ENCODE measurements at regions not wholly inside any gene's neighbourhood (a gene's known extent, or its start where the extent isn't known, plus 50 kb on each side); places are given as distances from the start of the nearest gene placed in this dataset.

- DNase-seq: no peak
- Histone ChIP-seq H3K9me3 (no peaks in the 10 kb centered on the region), H3K36me3 (no peaks in the 10 kb centered on the region), H3K27me3 (no peaks in the 10 kb centered on the region), H3K4me3 (no peak overlapping the region), H3K27ac (no peak overlapping the region), H3K4me1 (no peaks in the 10 kb centered on the region)
- ATAC-seq: no peak
- WGBS (ENCODE audit: insufficient coverage, low coverage, low lambda C conversion rate, missing lambda C conversion rate): 42% methylated on average over 2 of the region's 2 CpGs
- no peak for TF ChIP-seq CTCF (IDR thresholded peaks at IDR 0.05)
- no peak for TF ChIP-seq POLR2A (IDR thresholded peaks at IDR 0.05)
- intact Hi-C loops (cut with DNase I): no loop called here
These were observed 131.7 kb upstream of the SOX9 start for GRCh38 chr17:71989117-71989516.

GRCh38 chr17:71993363-71993762 lies 127.5 kb upstream of the SOX9 start:
- intact Hi-C loops (cut with DNase I): no loop called here
- no peak for DNase-seq
- Histone ChIP-seq H3K27me3 (no peaks in the 10 kb centered on the region), H3K27ac (no peak overlapping the region), H3K36me3 (no peaks in the 10 kb centered on the region), H3K9me3 (no peaks in the 10 kb centered on the region), H3K4me1 (no peaks in the 10 kb centered on the region), H3K4me3 (no peak overlapping the region)
- ATAC-seq: no peak
- TF ChIP-seq POLR2A (IDR thresholded peaks at IDR 0.05): no peak
- WGBS (ENCODE audit: insufficient coverage, low coverage, low lambda C conversion rate, missing lambda C conversion rate): 82% methylated on average over 5 of the region's 8 CpGs

DNA sequence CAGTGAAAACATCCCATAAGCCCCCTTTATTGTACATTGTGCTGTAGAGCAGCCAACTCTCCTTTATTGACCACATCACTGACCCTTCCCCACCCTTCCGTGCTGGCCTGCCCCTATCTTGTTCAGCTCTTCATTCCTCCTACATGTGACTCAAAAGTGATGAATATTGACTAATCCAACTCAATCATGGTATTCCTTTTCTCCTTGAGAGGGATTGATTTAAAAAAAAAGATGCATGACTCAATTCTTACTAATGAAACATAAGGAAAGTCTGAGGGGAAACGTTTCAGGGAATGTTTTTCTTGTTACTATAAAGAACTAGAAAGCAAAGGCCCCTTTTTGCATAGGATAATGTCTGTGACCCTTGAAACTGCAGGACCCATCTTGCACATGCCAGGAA lies 125.2 kb upstream of the SOX9 start:
- no peak for ATAC-seq
- no peak for DNase-seq
- H3K4me3 ChIP-seq: no peak overlapping the region
- no peaks in the 10 kb centered on the region for H3K27me3 ChIP-seq
- no peaks in the 10 kb centered on the region for H3K36me3 ChIP-seq
- 38% methylated on average over 2 of the region's 2 CpGs for WGBS (ENCODE audit: insufficient coverage, low coverage, low lambda C conversion rate, missing lambda C conversion rate)
- intact Hi-C loops (cut with DNase I): no loop called here
- TF ChIP-seq POLR2A (IDR thresholded peaks at IDR 0.05) (no peak), CTCF (IDR thresholded peaks at IDR 0.05) (no peak)
- H3K9me3 ChIP-seq: no peaks in the 10 kb centered on the region
- no peaks in the 10 kb centered on the region for H3K4me1 ChIP-seq
- H3K27ac ChIP-seq: no peak overlapping the region

GRCh38 chr17:72004011-72004427 lies 116.8 kb upstream of the SOX9 start:
- no peaks in the 10 kb centered on the region for H3K36me3 ChIP-seq
- TF ChIP-seq POLR2A (IDR thresholded peaks at IDR 0.05): no peak
- no peak for TF ChIP-seq CTCF (IDR thresholded peaks at IDR 0.05)
- H3K4me1 ChIP-seq: no peaks in the 10 kb centered on the region
- no peak overlapping the region for H3K27ac ChIP-seq
- no peak overlapping the region for H3K4me3 ChIP-seq
- intact Hi-C loops (cut with DNase I): no loop called here
- DNase-seq (no peak), ATAC-seq (no peak)
- 71% methylated on average over 2 of the region's 2 CpGs for whole genome bisulfite sequencing (ENCODE audit: insufficient coverage, low coverage, low lambda C conversion rate, missing lambda C conversion rate)
- no peaks in the 10 kb centered on the region for H3K27me3 ChIP-seq
- no peaks in the 10 kb centered on the region for H3K9me3 ChIP-seq

DNA sequence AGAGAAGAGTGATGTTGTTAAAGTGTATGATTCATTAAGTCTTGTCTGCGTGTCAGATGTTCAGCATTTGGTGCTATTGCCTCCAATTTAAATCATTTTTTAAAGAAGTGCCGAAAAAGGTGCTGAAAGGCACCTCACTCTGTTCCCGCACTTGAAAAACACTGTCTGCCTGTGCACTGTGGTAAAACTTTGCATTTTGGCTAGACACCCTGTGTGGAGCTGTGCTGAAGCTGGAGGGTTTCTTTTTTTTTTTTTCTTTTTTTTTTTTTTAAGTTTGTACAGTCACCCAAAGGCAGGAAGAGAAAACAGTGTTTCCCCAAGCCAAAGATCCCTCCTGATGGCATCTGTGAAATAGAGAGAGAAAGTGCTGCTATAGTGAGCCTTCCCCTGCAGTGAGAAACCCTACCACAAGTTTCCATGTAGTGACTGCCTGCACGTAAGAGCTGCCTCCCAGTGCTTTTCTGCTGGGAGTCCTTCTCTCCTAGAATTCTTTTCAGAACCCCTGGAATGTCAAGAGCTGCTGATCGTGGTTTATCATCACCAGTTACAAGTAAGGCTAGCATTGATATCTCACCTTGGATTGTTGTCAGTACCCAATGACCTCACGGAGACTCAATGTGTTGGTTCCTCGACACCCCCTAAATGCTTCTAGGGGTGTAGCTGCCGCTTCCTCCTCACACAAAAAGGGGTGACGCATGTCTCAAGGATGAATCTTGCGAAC lies 116.0 kb upstream of the SOX9 start:
- H3K4me3 ChIP-seq: no peak overlapping the region
- TF ChIP-seq POLR2A (IDR thresholded peaks at IDR 0.05): no peak
- no peak for TF ChIP-seq CTCF (IDR thresholded peaks at IDR 0.05)
- DNase-seq: no peak
- WGBS (ENCODE audit: insufficient coverage, low coverage, low lambda C conversion rate, missing lambda C conversion rate): 75% methylated on average over 10 of the region's 10 CpGs
- intact Hi-C loops (cut with DNase I): no loop called here
- H3K27ac ChIP-seq: no peak overlapping the region
- H3K9me3 ChIP-seq: no peaks in the 10 kb centered on the region
- no peaks in the 10 kb centered on the region for H3K27me3 ChIP-seq
- no peaks in the 10 kb centered on the region for H3K36me3 ChIP-seq
- ATAC-seq: no peak
- H3K4me1 ChIP-seq: no peaks in the 10 kb centered on the region
